Stimulated activated CD4-positive, alpha-beta T cell treated with anti-CD3 and anti-CD28 coated beads, Interleukin-2, amount 100 ng/mL, for 48 hours (primary cell): ENCODE measurements at regions not wholly inside any gene's neighbourhood (a gene's known extent, or its start where the extent isn't known, plus 50 kb on each side); places are given as distances from the start of the nearest gene placed in this dataset.
"Not testable (repeated sequence)": the region's sequence is repeated elsewhere in the genome, so short reads cannot be mapped to it uniquely, and the experiment has no call there.

Experiments used
- DNase-seq, 2 donors: peaks; one replicate each; pipeline ENCODE4 v3.0.0-alpha.2; 2020

DNA sequence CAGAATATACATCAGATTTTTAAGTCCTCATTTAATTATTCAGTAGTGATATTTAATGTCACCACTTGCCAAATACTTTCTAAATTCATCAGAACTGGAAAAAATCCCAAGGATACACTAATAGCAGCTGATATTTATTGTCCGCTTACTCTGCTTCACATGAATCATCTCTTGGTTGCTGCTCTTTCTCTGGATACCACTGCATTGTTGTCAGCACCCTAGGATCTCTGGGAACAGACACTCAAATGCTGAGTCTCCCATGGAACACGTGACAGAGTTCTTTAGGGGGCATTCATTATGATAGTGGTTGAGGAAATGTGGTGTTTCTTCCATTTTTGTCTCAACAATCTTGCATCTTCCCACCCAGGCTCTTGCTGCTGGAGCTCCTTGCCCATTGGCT is 318.0 kb downstream of the RFPL4B start:
- no peak for DNase-seq

DNA sequence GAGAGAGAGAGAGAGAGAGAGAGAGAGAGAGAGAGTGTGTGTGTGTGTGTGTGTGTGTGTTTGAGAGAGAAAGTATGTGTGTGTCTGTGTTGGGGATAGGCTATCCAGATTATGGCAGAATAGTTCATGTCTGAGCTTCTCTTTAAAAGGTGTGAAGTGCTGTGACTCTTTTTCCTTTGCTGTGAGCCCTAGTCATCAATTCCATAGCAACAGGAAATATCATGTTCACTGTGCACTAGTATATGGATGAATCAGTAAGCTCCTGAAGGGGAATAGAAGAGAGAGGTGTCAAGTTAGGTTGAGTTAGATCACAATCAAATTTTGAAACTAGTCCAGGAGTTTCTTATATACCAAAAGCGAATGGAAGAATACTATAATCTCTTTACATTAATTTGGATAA is 318.7 kb downstream of the RFPL4B start:
- DNase-seq, result no peak

DNA sequence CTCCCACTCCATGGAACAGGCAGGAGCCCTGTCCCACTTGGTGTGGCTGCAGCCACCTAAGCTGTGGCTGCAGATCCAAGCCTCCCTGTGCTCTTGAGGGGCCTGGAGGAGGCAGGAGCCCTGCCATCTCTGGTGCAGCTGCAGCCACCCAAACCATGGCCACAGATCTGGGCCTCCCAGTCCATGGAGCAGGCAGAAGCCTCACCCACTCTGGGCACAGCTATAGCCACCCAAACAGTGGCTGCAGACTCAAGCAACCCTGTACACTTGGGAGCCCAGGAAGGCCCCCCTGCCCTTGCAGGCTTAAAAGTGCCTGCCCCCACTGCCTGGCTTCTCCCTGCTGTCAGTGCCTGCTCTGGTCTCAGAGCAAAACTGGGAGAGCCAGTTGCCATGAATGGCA is 320.3 kb downstream of the RFPL4B start:
- DNase-seq, result no peak

DNA sequence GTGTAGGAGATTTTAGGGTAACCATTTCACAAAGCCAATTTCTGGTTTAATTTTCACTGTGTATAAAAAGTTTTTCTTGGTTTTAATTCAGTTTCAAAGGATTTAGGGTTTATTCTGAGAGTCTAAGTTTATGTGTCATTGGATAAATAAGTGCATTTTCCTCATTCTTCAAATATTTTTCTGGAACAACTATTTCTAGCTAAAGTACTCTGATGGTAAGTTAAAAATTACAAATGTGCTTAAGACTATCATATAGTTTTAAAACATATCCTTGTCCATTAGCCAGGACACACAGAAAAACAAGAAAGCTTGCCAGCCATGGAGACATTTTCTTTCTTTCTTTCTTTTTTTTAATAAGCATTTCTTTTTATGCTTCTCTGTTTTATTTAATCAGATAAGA is 333.0 kb downstream of the RFPL4B start:
- no peak for DNase-seq

DNA sequence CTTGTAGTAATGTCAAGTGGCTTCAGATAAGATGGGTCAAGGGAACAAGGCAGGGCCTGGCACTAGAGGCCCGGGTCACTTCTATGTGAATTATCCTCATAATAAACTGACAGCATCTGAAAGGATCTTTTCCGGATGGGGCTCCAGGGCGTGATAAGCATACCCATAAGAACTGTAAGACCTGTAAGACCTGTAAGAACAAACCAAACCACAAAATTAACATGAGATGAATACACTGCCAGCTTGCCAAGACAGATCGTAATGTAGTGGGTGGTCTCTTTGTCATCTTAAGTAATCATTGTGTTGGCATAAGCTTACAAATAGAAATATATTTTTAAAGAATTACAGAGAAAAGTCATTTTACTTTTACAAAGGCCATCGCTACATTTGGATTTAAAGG is 334.9 kb downstream of the RFPL4B start:
- DNase-seq, result no peak

DNA sequence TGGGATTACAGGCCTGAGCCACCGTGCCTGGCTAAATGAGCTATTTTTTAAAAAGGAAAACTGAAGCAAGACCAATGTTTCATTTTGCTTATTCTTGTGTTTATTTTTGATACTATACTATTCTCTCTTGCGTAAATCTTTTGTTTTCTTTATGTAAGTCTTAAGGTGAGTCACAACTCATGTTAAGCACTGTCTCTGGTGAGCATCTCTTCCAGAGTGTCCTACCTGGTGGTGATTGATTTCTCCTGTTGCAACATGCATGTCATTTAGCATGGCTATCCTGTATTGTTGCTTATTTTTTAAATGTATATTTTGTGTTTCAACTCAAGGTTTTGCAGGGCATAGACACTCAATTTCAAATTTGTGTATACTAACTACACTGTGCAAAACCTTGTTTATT is 336.0 kb downstream of the RFPL4B start:
- DNase-seq, result no peak

DNA sequence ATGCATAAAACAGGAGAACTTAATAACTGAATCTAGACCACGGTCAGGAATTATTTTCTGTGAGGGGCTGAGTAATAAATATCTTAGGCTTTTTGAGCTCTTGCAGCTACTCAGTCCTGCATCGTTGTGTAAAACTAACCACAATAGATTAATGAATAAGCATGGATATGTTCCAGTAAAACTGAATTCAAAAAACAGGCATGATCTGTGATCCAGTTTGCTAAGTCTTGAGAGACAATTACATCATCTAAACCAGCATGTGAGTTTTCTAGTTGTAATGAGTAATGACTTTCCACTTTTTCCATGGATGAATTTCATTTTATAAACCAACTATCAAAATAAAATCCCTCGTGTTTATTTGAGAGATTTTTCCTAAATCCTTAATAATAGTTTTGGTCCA is 336.8 kb downstream of the RFPL4B start:
- no peak for DNase-seq

DNA sequence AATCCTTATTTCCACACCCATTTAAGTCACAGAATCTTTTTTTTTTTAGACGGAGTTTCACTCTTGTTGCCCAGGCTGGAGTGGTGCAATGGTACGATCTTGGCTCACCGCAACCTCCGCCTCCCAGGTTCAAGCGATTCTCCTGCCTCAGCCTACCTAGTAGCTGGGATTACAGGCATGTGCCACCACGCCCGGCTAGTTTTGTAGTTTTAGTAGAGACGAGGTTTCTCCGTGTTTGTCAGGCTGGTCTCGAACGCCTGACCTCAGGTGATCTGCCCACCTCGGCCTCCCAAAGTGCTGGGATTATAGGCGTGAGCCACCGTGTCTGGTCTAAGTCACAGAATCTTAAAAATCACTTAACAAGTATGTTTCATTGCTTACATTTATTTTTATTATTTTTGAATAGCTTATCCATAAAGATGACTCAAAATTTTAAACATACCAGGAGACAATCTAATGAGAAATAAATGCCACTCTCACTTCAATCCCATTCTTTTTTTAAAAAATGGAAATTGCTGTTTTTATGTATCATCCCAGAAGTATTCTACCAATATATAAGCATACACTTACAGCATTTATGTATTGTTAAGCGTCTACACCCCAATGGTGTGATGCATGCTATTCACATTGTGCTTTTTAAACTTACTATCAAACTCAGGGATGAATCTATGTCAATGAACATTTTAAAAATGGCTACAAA is 338.5 kb downstream of the RFPL4B start:
- DNase-seq, result not testable (repeated sequence)

DNA sequence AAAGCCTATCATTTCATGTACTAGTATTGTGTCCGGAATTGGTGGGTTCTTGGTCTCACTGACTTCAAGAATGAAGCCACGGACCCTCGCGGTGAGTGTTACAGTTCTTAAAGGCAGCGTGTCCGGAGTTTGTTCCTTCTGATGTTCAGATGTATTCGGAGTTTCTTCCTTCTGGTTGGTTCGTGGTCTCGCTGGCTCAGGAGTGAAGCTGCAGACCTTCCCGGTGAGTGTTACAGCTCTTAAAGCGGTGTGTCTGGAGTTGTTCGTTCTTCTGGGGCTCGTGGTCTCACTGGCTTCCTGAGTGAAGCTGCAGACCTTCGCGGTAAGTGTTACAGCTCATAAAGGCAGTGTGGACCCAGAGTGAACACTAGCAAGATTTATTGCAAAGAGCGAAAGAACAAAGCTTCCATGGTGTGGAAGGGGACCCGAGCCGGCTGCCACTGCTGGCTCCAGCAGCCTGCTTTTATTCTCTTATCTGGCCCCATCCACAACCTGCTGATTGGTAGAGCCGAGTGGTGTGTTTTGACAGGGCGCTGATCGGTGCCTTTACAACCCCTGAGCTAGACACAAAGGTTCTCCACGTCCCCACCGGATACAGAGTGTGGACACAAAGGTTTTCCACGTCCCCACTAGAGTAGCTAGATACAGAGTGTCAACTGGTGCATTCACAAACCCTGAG is 341.5 kb downstream of the RFPL4B start:
- DNase-seq, result not testable (repeated sequence)

DNA sequence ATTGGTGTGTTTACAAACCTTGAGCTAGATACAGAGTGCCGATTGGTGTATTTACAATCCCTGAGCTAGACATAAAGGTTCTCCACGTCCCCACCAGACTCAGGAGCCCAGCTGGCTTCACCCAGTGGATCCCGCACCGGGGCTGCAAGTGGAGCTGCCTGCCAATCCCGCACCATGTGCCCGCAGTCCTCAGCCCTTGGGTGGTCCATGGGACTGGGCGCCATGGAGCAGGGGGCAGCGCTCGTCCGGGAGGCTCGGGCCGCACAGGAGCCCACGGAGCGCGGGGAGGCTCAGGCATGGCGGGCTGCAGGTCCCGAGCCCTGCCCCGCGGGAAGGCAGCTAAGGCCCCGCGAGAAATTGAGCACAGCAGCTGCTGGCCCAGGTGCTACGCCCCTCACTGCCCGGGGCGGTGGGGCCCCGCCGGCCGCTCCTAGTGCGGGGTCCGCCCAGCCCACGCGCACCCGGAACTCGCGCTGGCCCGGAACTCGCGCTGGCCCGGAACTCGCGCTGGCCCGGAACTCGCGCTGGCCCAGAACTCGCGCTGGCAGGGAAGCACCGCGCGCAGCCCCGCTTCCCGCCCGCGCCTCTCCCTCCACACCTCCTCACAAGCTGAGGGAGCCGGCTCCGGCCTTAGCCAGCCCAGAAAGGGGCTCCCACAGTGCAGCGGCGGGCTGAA is 342.2 kb downstream of the RFPL4B start:
- not testable (repeated sequence) for DNase-seq

DNA sequence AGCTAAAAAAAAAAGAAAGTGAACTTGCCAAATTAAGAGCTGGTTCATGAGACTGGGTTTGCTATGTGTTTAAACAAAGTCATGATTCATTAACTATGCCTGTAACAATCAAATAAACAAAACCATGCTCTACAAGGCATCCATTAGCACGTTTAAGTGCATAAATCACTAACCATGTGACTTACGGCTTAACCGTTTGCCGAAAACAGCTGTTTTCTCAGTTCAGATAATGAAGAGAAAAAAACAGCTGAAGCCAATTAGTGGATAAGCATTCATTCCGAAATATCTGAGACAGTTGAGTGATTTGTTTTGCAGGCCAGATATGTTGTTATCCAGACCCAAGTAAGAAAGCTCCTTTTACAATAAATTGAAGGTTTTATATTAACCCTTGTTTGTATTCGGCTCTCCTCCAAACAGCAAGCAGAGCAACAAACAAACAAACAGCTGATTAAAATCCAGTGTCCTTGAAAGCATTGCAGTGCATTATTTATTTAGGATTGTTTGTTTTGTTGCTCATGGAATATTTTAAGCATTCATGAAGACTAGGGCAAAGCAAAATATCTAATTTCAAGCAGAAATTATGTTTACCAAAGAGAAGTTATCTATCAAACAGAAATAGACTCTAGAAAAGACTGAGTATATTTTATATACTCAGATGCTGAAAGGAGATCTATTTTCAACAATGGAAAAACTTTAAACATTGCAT is 343.5 kb downstream of the RFPL4B start:
- DNase-seq, result no peak

DNA sequence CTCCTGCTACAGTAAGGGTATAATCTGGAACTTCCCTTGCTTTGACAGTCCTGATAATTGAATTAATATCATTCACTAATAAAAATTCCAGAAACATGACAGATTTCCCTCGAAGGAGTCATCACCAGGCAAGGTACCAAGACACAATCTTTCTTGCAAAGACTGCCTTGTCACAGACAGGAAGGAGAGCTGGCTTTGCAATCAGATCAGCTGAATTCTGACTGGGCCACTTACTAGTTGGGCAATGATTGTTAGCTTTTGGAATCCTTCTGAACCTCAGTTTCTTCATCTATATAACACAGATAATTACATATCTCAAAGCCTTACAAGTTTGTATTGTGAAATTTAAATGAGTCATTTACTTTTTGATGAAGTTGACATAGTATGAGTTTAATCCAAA is 344.2 kb downstream of the RFPL4B start:
- DNase-seq, result no peak

DNA sequence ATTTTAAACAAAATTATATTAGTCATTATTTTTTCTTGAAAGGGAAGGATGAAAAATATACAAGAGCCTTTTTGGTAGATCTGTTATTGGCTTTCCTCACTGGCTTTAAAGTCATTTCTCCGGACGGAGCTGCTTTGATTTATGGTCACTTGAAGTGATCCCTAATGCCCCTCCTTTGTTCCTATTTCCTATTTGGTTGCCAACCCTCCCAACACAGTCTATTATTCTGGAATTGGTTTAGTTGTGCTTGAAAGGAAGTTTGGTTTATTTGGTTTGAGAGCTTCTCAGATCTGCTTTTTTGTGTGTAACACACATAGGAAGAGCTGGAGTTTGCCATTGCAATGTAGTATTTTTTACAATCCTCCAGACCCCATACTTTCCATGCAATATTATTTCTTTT is 347.9 kb downstream of the RFPL4B start:
- DNase-seq, result no peak

DNA sequence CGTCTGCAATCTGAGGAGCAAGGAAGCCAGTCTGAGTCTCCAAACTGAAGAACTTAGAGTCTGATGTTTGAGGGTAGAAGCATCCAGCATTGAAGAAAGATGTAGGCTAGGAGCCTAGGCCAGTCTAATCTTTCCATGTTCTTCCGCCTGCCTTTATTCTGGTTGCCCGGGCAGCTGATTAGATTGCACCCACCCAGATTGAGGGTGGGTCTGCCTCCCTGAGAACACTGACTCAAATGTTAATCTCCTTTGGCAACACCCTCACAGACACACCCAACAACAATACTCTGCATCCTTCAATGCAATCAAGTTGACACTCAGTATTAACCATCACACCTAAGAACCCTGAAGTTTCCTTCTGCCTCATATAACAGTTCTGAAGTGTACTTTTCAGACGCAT is 350.1 kb downstream of the RFPL4B start:
- DNase-seq, result no peak

DNA sequence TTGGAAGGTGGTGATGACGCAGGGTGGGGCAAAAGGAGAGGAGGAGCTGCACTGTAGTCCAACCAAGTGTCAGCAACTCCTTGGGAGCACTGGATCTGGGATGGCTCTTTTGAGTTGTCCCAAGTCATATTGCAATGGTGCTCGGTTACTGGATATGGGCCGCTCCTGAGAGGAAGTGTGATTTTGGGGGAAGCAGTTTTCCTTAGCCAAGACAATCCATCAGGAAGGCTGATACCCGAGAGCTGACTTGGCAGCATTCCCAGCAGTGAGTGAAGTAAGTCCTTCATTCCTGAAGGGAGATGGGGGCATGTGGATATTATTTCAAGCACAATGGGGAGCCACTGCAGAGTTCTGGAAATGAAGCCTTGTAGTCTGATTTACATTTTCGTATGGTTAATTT is 354.1 kb downstream of the RFPL4B start:
- DNase-seq, result no peak

DNA sequence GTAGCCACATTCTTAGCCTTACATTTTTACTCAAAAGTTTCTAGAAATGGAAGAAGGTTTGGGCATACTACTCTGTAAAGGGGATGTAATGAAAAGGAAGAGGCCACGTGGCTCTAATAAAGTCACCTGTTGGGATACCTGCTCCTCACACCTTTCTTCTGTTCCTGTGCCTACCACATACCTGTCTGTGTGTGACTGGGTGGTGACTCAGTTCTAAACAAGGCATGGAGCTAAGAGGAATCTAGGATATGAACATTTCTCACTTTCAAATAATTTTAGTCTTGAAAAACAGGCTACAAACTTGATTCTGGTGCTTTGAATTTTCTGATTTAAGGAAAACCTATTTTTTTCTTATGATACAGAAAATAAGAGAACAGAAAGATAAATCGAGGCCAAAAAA is 363.6 kb downstream of the RFPL4B start:
- no peak for DNase-seq

DNA sequence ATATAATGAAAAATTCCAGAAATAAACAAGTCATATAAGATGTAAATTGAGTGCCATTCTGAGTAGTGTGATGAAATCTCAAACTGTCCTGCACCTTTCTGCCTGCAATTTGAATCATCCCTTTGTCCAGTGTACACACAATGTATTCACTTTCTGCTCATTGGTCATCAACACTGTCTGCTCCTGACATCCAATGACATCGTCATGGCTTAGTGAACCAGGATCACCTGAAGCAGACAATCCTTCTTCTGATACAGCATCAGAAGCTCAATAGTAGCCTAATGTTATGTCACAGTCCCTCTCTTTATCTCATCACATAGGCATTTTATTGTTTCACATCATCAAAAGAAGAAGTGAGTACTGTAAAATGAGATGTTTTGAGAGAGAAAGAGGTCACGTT is 366.3 kb downstream of the RFPL4B start:
- DNase-seq, result no peak

DNA sequence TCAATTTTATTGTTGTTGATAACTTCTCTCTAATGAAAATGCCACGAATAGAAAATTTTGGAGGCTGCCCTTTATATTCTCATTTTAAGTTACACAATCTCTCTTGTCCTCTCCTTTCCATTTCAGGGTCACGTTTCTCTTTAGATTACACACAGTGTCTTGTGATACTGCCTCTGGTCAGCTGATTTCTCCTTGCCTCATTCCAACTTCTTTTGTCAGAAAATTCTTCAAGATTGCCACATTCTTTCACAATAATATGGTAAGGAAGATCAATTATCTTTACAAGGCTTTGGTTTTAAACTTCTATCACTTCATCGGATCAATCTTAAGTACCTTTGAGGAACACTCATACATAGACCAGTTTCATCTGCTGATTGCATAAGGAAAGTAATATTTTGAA is 370.3 kb downstream of the RFPL4B start:
- DNase-seq, result no peak

DNA sequence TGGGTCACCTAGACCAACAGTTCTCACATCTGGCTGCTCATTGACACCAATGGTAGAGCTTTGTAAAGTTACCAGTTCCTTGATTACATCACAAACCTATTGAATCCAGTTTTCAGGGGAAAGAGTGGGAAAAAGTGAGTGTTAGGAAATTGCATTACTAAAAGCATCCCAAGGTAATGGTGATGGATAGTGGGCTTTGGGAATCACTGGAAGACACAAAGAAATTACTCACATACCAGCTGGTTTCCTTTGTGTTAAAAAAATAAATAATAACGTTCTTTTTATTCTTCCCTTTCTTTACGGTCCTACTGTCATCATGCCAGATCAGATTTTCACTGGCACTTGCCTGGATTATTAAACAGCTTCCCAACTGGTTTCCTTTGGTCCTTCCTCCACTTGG is 370.7 kb downstream of the RFPL4B start:
- no peak for DNase-seq

DNA sequence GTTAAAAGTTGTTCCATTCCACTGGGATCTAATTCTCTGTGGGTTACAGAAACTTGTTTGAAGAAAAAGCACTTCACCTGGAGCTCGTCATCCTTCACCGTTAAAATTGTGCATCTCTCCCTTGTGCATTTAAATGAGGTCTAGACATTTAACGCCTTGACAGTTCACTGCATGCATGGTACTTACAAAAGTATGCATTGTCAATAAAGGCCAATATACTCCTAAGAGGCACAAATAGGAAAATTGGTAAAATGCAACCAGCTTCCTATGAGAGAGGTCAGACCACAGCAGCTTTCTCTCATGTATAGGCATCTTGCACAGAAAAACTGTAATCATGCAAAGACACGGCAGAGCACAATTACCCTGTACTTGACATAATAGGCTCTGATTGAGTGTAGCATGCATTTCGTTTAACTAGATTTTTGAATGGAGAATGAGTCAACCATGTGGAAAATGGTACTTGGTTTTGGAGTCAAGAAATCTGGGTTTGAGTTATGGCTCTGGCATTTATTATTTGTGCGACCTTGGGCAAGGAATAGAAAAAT is 378.5 kb downstream of the RFPL4B start:
- no peak for DNase-seq

DNA sequence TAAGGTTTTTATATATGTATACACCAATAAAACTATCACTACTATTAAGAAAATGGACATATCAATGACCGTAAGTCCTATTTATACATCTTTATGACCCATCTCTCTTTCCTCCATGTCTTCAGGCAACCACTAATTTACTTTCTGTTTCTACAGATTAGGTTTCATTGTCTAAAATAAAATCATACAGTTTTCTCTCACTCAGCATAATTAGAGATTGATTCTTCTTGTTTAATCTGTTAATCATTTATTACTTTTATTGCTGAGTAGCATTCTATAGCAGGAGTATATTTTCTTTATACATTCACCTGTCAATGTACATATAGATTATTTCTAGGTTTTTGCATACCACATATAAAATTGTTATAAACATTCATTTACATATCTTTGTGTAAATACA is 388.0 kb downstream of the RFPL4B start:
- no peak for DNase-seq

DNA sequence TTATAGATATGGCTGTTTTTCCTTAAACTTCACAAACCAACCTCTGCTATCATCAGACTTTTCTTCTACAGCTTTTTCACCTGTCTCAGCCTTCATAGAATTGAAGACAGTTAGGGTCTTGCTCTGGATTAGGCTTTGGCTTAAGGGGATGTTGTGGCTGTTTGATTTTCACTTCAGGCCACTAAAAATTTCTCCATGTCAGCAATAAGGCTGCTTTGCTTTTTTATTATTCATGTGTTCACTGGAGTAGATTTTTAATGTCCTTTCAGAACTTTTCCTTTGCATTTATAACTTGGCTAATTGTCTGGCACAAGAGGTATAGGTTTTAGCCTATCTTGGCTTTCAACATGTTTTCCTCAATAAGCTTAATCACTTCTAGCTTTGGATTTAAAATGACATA is 392.6 kb downstream of the RFPL4B start:
- no peak for DNase-seq

DNA sequence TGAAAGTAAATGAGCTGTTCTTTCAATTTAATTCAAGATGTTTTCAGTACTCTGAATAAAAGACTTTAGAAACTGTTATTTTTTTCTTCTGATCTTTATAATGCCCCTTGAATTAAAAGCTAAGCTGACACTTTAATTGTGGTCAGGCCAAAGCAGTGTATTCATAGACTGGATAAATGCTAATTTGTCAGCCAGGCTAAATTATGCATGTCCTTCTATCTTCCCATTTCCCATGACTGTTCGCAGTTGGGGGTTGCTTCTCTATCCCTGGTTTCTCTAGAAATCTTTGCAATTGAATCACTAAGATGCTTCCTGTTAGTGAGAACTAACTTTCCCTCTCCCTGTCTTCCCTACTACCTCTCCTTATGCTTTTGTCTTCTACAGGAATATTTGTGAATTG is 396.2 kb downstream of the RFPL4B start:
- DNase-seq, result no peak

DNA sequence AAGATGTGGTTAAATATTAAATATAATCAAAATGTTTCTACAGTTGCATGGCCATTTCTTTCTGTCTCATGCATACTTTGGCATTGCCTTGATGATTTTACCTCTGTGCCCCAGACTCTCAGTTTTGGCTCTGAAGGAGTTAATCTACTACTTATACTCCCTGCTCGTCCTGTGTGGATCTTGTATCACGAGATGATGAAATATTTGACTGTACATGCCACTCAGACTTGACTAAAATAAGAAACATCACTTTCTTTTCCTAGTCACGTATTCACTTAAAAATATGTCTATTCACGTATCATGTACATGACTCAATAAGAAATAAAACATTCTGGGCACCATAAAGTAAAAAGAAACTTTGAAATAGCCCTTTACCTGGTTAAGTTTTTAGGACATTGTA is 397.7 kb downstream of the RFPL4B start:
- no peak for DNase-seq
